HG03432 (cell line): ENCODE measurements at regions not wholly inside any gene's neighbourhood (a gene's known extent, or its start where the extent isn't known, plus 50 kb on each side); places are given as distances from the start of the nearest gene placed in this dataset.
"Not testable (repeated sequence)": the region's sequence is repeated elsewhere in the genome, so short reads cannot be mapped to it uniquely, and the experiment has no call there.

ENCODE experiments used
- ATAC-seq: cut with Tn5 transposase; IDR thresholded peaks from one replicate; pipeline ENCODE4 v1.9.1; 2021; ENCODE audit warnings: mild to moderate bottlenecking, moderate library complexity; ENCODE audit not compliant: unreplicated experiment

- peak; percentile 70 for ATAC-seq
Observed at GRCh38 chr1:148318123-148318903, 164.8 kb downstream of the PPIAL4G start.

GRCh38 chr1:148317288-148317985 is 165.4 kb upstream of the NBPF11 start:
- ATAC-seq, result no peak

GRCh38 chr1:148315071-148315811 is 163.2 kb upstream of the NBPF11 start:
- peak; percentile 67 for ATAC-seq

GRCh38 chr1:148310807-148311206 is 158.7 kb upstream of the NBPF11 start:
- ATAC-seq, result no peak

- ATAC-seq, result no peak
Observed at GRCh38 chr1:148309940-148310500, 157.9 kb upstream of the NBPF11 start.

- ATAC-seq, result no peak
Observed at GRCh38 chr1:148308832-148309458, 156.9 kb upstream of the NBPF11 start.

GRCh38 chr1:148307583-148308185 is 155.6 kb upstream of the NBPF11 start:
- ATAC-seq, result no peak

GRCh38 chr1:148304935-148305334 is 152.9 kb upstream of the NBPF11 start:
- not testable (repeated sequence) for ATAC-seq

GRCh38 chr1:148302586-148303364 is 150.7 kb upstream of the NBPF11 start:
- ATAC-seq, result peak; percentile 85

GRCh38 chr1:148297852-148298251 is 145.8 kb upstream of the NBPF11 start:
- not testable (repeated sequence) for ATAC-seq

GRCh38 chr1:148296511-148296910 is 144.4 kb upstream of the NBPF11 start:
- no peak for ATAC-seq

- ATAC-seq, result no peak
Observed at GRCh38 chr1:148294116-148294807, 142.2 kb upstream of the NBPF11 start.

- no peak for ATAC-seq
Observed at GRCh38 chr1:148293651-148294050, 141.6 kb upstream of the NBPF11 start.

GRCh38 chr1:148292915-148293314 is 140.8 kb upstream of the NBPF11 start:
- ATAC-seq, result no peak

- no peak for ATAC-seq
Observed at GRCh38 chr1:148290881-148291280, 138.8 kb upstream of the NBPF11 start.

- no peak for ATAC-seq
Observed at GRCh38 chr1:148289647-148290046, 137.6 kb upstream of the NBPF11 start.

GRCh38 chr1:148285946-148286345 is 133.9 kb upstream of the NBPF11 start:
- not testable (repeated sequence) for ATAC-seq

- ATAC-seq, result peak; percentile 89
Observed at GRCh38 chr1:148280831-148281572, 128.9 kb upstream of the NBPF11 start.
